WTC11 (cell line): ENCODE measurements at regions not wholly inside any gene's neighbourhood (a gene's known extent, or its start where the extent isn't known, plus 50 kb on each side); places are given as distances from the start of the nearest gene placed in this dataset.

Experiments used
- ATAC-seq: fragments of 200-7000 bp; cut with Tn5 transposase; 2 replicates; pipeline ENCODE4 v1.10.0; 2021; ENCODE audit warnings: mild to moderate bottlenecking, moderate library complexity
- CTCF ChIA-PET: fragments of 300-600 bp; sonication (Branson Sonifier 250); formaldehyde crosslinking; loops from one replicate; lab custom pipeline; 2021; ENCODE audit warnings: antibody characterized with exemption; lab: Charles Lee
- POLR2A ChIA-PET: fragments of 350-600 bp; sonication (Branson Sonifier 250); formaldehyde crosslinking; loops from one replicate; lab custom pipeline; 2021; ENCODE audit warnings: antibody characterized with exemption; lab: Charles Lee
- DNase-seq: peaks from one replicate; pipeline ENCODE4 v3.0.0; 2021; ENCODE audit warnings: low spot score
- H3K27ac Mint-ChIP-seq: 2 replicates; pipeline ENCODE4 v1.8.0; 2021; ENCODE audit warnings: mixed read lengths
- H3K27me3 Mint-ChIP-seq: 2 replicates; pipeline ENCODE4 v1.8.0; 2021; ENCODE audit warnings: low read depth, mild to moderate bottlenecking, moderate library complexity, mixed read lengths
- H3K36me3 Mint-ChIP-seq: 2 replicates; pipeline ENCODE4 v1.8.0; 2021; ENCODE audit warnings: mixed read lengths
- H3K4me1 Mint-ChIP-seq: 2 replicates; pipeline ENCODE4 v1.8.0; 2022; ENCODE audit warnings: mixed read lengths
- H3K4me3 Mint-ChIP-seq: 2 replicates; pipeline ENCODE4 v1.8.0; 2021; ENCODE audit warnings: mild to moderate bottlenecking, moderate library complexity, mixed read lengths
- H3K9me3 Mint-ChIP-seq: 2 replicates; pipeline ENCODE4 v1.8.0; 2021; ENCODE audit warnings: mixed read lengths
- CBFB ChIP-seq: sonication (generic); formaldehyde crosslinking; IDR thresholded peaks from 2 replicates; pipeline ENCODE4 v1.8.1; 2022; ENCODE audit warnings: mild to moderate bottlenecking, low read depth, missing genetic modification reagents
- CDX4 ChIP-seq: fragments of 250-450 bp; sonication (Bioruptor Pico); IDR thresholded peaks from 2 replicates; pipeline ENCODE4 v1.9.0; 2021; ENCODE audit warnings: moderate library complexity, mild to moderate bottlenecking, inconsistent platforms, borderline replicate concordance
- ELF4 ChIP-seq: sonication (generic); formaldehyde crosslinking; IDR thresholded peaks from 2 replicates; pipeline ENCODE4 v1.8.1; 2022; ENCODE audit warnings: low read depth, mild to moderate bottlenecking, moderate library complexity, missing genetic modification reagents
- EMX1 ChIP-seq: fragments of 250-450 bp; sonication (Bioruptor Pico); IDR thresholded peaks from 2 replicates; pipeline ENCODE4 v1.8.0; 2021; ENCODE audit warnings: mild to moderate bottlenecking
- ETV6 ChIP-seq: sonication (generic); formaldehyde crosslinking; IDR thresholded peaks from 2 replicates; pipeline ENCODE4 v1.8.1; 2022; ENCODE audit warnings: mild to moderate bottlenecking, missing genetic modification reagents
- GABPB1 ChIP-seq: sonication (generic); formaldehyde crosslinking; IDR thresholded peaks from 2 replicates; pipeline ENCODE4 v1.8.1; 2023; ENCODE audit warnings: mild to moderate bottlenecking, missing genetic modification reagents
- IRF2 ChIP-seq: sonication (generic); formaldehyde crosslinking; IDR thresholded peaks from 2 replicates; pipeline ENCODE4 v1.8.0; 2022; ENCODE audit warnings: low read depth, missing genetic modification reagents, borderline replicate concordance
- JAZF1 ChIP-seq: fragments of 250-450 bp; sonication (Bioruptor Pico); IDR thresholded peaks from 2 replicates; pipeline ENCODE4 v1.9.0; 2021; ENCODE audit warnings: moderate library complexity, mild to moderate bottlenecking, inconsistent platforms
- NFATC4 ChIP-seq: fragments of 250-450 bp; sonication (Bioruptor Pico); IDR thresholded peaks from 2 replicates; pipeline ENCODE4 v1.9.0; 2021; ENCODE audit warnings: mild to moderate bottlenecking
- NFYB ChIP-seq: sonication (generic); formaldehyde crosslinking; conservative IDR thresholded peaks from 2 replicates; pipeline ENCODE4 v1.8.0; 2022; ENCODE audit warnings: low read depth, missing genetic modification reagents
- NR1H2 ChIP-seq: sonication (generic); formaldehyde crosslinking; IDR thresholded peaks from 2 replicates; pipeline ENCODE4 v1.9.0; 2021; ENCODE audit warnings: mild to moderate bottlenecking, moderate library complexity, missing genetic modification reagents
- PREB ChIP-seq: sonication (generic); formaldehyde crosslinking; IDR thresholded peaks from 2 replicates; pipeline ENCODE4 v1.8.1; 2022; ENCODE audit warnings: mild to moderate bottlenecking, missing genetic modification reagents, moderate library complexity, borderline replicate concordance
- PRRX2 ChIP-seq: fragments of 250-450 bp; sonication (Bioruptor Pico); IDR thresholded peaks from 2 replicates; pipeline ENCODE4 v1.8.0; 2021; ENCODE audit warnings: mild to moderate bottlenecking
- RORB ChIP-seq: fragments of 250-450 bp; sonication (Bioruptor Pico); IDR thresholded peaks from 2 replicates; pipeline ENCODE4 v1.9.0; 2021; ENCODE audit warnings: mild to moderate bottlenecking
- SMAD4 ChIP-seq: sonication (generic); formaldehyde crosslinking; IDR thresholded peaks from 2 replicates; pipeline ENCODE4 v1.8.0; 2022; ENCODE audit warnings: mild to moderate bottlenecking, missing genetic modification reagents
- STAT6 ChIP-seq: sonication (generic); formaldehyde crosslinking; conservative IDR thresholded peaks from 2 replicates; pipeline ENCODE4 v1.8.1; 2023; ENCODE audit warnings: mild to moderate bottlenecking, low read depth, missing genetic modification reagents, moderate library complexity
- TEAD4 ChIP-seq: sonication (generic); formaldehyde crosslinking; IDR thresholded peaks from 2 replicates; pipeline ENCODE4 v1.8.0; 2022; ENCODE audit warnings: mild to moderate bottlenecking, missing genetic modification reagents
- USF1 ChIP-seq: sonication (generic); formaldehyde crosslinking; IDR thresholded peaks from 2 replicates; pipeline ENCODE4 v1.8.0; 2022; ENCODE audit warnings: mild to moderate bottlenecking, missing genetic modification reagents
- ZBTB21 ChIP-seq: sonication (generic); formaldehyde crosslinking; IDR thresholded peaks from 2 replicates; pipeline ENCODE4 v1.8.1; 2023; ENCODE audit warnings: mild to moderate bottlenecking, missing genetic modification reagents, borderline replicate concordance
- ZNF121 ChIP-seq: sonication (generic); formaldehyde crosslinking; IDR thresholded peaks from 2 replicates; pipeline ENCODE4 v1.8.0; 2023; ENCODE audit warnings: missing genetic modification reagents
- ZNF232 ChIP-seq: sonication (generic); formaldehyde crosslinking; IDR thresholded peaks from 2 replicates; pipeline ENCODE4 v1.8.0; 2022; ENCODE audit warnings: mild to moderate bottlenecking, missing genetic modification reagents
- ZNF416 ChIP-seq: fragments of 250-450 bp; sonication (Bioruptor Pico); IDR thresholded peaks from 2 replicates; pipeline ENCODE4 v1.9.0; 2021; ENCODE audit warnings: mild to moderate bottlenecking, inconsistent platforms
- ZNF532 ChIP-seq: fragments of 250-450 bp; sonication (Bioruptor Pico); IDR thresholded peaks from 2 replicates; pipeline ENCODE4 v1.9.0; 2021; ENCODE audit warnings: mild to moderate bottlenecking, borderline replicate concordance
- ZNF671 ChIP-seq: fragments of 250-450 bp; sonication (Bioruptor Pico); IDR thresholded peaks from 2 replicates; pipeline ENCODE4 v1.8.0; 2021; ENCODE audit warnings: mild to moderate bottlenecking
- TF ChIP-seq, protein P1 (sequence below): sonication (generic); formaldehyde crosslinking; IDR thresholded peaks from 2 replicates; pipeline ENCODE4 v1.8.0; 2022; ENCODE audit warnings: mild to moderate bottlenecking, missing genetic modification reagents
- TF ChIP-seq, protein P2 (sequence below): sonication (generic); formaldehyde crosslinking; IDR thresholded peaks from 2 replicates; pipeline ENCODE4 v1.8.1; 2022; ENCODE audit warnings: low read depth, mild to moderate bottlenecking, moderate library complexity, missing genetic modification reagents, borderline replicate concordance

- H3K27ac Mint-ChIP-seq: no peak overlapping the region; the same call in 1 of the 2 replicates
- peaks cover 11% of the 10 kb centered on the region for H3K9me3 Mint-ChIP-seq
- H3K27me3 Mint-ChIP-seq: no peaks in the 10 kb centered on the region
- CTCF ChIA-PET: no interaction called here
- H3K4me3 Mint-ChIP-seq: no peak overlapping the region
- H3K36me3 Mint-ChIP-seq: no peaks in the 10 kb centered on the region
- DNase-seq: no peak
- ATAC-seq: no peak
- peaks cover 16% of the 10 kb centered on the region for H3K4me1 Mint-ChIP-seq
- TF ChIP-seq ZNF416 (CRISPR knock-in tag) (no peak), CDX4 (no peak), GABPB1 (CRISPR knock-in tag) (no peak), ZNF671 (CRISPR knock-in tag) (no peak), STAT6 (CRISPR knock-in tag) (no peak), ZNF232 (CRISPR knock-in tag) (no peak), NFYB (CRISPR knock-in tag) (no peak), NFATC4 (CRISPR knock-in tag) (no peak), JAZF1 (CRISPR knock-in tag) (no peak), ELF4 (CRISPR knock-in tag) (no peak), SMAD4 (CRISPR knock-in tag) (no peak), PRRX2 (CRISPR knock-in tag) (no peak), EMX1 (no peak), ZNF121 (CRISPR knock-in tag) (no peak), TEAD4 (CRISPR knock-in tag) (no peak), NR1H2 (no peak)
- TF ChIP-seq, protein P1, sequence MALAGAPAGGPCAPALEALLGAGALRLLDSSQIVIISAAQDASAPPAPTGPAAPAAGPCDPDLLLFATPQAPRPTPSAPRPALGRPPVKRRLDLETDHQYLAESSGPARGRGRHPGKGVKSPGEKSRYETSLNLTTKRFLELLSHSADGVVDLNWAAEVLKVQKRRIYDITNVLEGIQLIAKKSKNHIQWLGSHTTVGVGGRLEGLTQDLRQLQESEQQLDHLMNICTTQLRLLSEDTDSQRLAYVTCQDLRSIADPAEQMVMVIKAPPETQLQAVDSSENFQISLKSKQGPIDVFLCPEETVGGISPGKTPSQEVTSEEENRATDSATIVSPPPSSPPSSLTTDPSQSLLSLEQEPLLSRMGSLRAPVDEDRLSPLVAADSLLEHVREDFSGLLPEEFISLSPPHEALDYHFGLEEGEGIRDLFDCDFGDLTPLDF (CRISPR knock-in tag): no peak
- TF ChIP-seq, protein P2, sequence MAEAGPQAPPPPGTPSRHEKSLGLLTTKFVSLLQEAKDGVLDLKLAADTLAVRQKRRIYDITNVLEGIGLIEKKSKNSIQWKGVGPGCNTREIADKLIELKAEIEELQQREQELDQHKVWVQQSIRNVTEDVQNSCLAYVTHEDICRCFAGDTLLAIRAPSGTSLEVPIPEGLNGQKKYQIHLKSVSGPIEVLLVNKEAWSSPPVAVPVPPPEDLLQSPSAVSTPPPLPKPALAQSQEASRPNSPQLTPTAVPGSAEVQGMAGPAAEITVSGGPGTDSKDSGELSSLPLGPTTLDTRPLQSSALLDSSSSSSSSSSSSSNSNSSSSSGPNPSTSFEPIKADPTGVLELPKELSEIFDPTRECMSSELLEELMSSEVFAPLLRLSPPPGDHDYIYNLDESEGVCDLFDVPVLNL (CRISPR knock-in tag): no peak
- TF ChIP-seq, all 79 proteins: peak for 0
- POLR2A ChIA-PET: no interaction called here
Measured at GRCh38 chr2:208985644-208986043, 438.2 kb upstream of the MAP2 start.

GRCh38 chr2:208990716-208991115 lies 433.1 kb upstream of the MAP2 start:
- Mint-ChIP-seq H3K4me1 (peaks cover 17% of the 10 kb centered on the region), H3K27me3 (no peaks in the 10 kb centered on the region), H3K9me3 (peaks cover 20% of the 10 kb centered on the region), H3K4me3 (no peak overlapping the region), H3K36me3 (peaks cover 5% of the 10 kb centered on the region; the same call in 1 of the 2 replicates), H3K27ac (no peak overlapping the region)
- ChIA-PET POLR2A (no interaction called here), CTCF (no interaction called here)
- no peak for DNase-seq
- ATAC-seq: no peak
- TF ChIP-seq NR1H2 (no peak), CBFB (CRISPR knock-in tag) (no peak), ETV6 (no peak), RORB (CRISPR knock-in tag) (no peak), ZNF532 (no peak), ZNF671 (CRISPR knock-in tag) (no peak), PREB (CRISPR knock-in tag) (no peak), IRF2 (no peak), ZBTB21 (CRISPR knock-in tag) (no peak), ZNF232 (CRISPR knock-in tag) (no peak), USF1 (CRISPR knock-in tag) (no peak)
